Activated CD4-positive, alpha-beta T cell treated with anti-CD3 and anti-CD28 coated beads, Interleukin-2, amount 50 U/mL, for 16 hours (primary cell): ENCODE measurements at regions not wholly inside any gene's neighbourhood (a gene's known extent, or its start where the extent isn't known, plus 50 kb on each side); places are given as distances from the start of the nearest gene placed in this dataset.
"Not testable (repeated sequence)": the region's sequence is repeated elsewhere in the genome, so short reads cannot be mapped to it uniquely, and the experiment has no call there.

Source experiments
- DNase-seq: peaks from one replicate; pipeline ENCODE4 v3.0.0-alpha.2; 2020

DNA sequence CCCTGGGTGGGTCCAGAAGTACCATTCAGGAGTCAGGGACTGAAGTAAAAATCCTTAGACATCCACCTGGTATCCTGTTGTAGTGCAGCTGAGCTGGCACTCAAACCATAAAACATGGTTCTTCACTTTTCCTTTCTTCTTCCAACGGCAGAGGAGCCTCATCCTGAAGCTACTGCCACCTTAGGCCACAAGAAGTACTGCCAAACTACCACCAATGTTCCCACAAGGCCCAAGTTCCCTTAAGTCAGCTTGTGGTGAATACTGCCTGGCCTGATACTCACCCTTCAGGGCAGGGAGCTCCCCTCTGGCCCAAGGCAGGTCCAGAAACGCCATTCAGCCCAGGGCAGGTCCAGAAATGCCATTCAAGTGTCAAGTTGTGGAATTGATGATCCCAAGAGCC, 1053.4 kb upstream of the CITED2 start:
- DNase-seq, result no peak

DNA sequence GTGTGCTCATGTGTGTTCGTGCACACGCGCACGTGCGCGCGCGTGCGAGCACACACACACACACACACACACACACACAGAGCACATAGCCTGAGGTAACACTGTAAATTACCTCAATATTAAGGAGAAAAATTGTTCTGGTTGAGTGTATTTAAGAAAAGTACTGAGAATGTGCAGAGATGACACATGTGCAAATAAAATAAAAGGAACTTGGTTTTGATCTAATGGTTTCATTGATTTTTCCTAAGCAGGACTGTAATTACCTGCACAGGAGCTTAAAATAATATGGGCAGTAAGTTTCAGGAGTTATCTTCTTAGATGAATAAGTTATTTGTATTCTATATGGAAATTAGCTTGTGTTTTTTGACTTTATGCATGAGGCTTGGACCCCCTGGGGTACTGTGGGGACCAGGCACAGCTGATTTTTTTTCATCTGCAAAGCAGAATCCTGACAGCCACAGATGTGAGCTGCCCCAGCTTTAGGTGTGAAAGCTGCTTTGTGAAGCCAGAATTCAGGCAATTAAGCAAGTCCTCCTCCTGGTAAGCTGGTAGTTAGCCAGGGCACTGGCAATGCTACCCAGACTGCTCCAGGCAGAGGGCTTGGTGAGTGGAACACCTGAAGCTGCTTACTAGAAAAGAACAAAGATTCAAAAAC, 1040.6 kb upstream of the CITED2 start:
- DNase-seq, result no peak

DNA sequence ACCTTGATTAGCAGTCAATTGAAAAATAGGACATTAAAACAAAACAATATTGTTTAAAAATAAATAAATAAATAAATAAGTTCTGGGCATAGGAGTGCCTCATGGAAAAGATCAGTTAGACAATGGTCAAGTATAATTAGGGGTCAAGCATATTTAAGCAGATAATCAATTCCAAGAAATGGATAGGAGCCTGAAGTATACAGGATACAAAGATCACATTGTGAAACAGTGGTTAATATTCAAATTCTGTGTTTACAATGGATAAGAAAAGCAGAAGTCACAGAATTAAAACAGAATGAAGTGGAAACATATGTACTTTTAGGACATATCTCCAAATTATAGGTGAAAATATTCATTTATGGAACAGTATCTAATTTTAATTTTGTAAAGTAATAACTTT, 1028.6 kb upstream of the CITED2 start:
- no peak for DNase-seq

DNA sequence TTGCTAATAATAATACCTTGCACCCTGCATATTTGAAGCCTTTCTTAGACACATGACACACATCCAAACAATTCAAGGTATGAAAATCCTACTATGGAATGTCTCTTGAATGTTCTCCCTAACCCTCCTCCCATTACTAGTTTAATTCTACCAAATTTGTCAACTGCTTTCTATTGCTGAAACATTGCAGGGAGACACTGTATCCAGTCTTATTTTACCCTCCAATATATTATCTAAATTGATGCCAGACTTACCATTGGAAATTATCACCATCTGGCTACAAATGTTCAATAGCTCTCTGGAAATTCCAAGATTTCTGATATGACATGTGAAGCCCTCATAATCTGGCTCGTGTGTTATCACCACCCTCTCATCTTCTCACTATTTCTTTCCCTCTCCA, 1027.3 kb upstream of the CITED2 start:
- no peak for DNase-seq

DNA sequence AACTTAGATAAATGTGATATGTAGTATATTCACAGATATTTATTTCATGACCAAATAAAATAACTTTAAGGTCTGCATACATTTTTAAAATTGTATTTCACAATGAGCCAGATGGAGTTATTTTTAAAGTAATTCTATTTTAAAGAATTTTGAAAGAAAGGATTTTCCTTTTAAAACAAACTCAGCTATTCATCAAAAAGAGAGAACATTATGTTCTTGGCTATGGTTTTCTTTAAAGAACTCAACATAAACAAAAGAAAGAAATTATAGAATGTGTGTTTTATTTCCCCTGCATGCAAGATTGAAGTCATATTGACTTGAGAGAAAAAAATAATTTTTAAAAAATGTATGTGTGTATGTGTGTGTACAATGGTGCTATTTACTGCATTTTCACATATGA, 1023.6 kb upstream of the CITED2 start:
- no peak for DNase-seq

DNA sequence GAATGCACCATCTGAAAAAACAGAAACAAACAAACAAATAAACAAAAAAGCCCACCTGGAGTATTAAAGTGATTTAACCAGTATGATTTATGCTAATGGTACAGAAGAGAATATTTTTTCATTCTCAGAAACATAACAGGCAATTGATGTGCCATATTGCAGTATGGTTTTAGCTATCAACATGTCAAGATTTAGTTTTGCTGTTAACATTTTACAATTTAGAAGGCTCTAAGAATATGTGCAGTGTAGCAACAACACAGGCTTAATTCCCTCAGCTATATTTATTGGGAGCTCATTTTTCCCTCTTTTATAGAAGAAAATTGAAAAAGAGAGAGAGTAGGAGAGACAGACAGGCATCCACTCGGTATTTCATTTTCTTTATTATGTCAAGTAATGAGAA, 1022.7 kb upstream of the CITED2 start:
- no peak for DNase-seq

DNA sequence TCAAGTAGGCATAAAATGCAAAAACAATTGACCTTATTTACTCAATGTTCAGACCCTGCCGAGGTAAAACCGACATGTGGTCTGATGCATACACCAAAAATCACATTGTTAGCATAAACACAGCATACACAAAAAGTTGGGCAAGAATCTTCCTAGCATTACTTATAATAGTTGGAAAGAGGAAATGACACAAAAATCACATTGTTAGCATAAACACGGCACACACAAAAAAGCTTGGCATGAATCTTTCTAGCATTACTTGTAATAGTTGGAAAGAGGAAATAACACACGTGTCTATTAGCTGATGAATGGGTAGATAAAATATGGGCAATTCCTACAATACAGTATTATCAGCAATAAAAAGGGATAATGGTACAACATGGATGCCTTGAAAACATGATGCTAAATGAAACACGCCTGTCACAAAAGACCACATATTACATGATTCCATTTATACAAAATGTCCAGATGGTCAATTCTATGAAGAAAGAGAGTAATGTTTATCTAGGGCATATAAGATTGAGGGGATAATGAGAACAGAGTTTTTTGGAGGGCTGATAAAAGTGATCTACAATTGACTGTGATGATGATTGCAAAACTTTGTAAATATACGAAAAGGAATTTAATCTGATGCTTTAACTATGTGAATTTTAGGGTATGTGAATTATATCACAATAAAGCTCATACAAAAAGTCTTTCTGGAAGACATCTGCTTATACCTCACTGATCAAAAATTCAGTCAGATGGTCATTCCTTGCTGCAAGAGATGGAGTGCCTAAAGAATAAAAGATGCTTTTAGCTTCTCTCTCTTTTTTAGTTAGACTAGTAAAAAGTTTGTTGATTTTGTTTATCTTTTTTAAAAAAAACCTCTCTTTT, 1019.5 kb upstream of the CITED2 start:
- DNase-seq, result no peak

DNA sequence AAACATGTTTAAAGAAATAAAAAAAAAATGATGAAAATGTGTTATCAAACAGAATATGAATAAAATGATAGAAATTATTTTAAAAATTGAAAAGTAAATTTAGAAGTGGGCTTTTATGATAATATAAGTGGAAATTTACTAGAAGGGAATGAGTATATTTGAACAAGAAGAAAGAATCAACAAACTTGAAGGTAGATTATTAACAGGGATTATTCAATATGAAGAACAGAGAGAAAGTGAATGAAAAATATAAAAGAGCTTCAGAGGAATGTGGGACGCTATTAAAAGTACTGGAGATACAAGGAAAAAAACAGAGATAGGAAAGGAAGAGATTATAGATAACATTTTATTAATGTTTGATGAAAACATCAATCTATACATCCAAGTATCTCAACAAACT, 1014.4 kb upstream of the CITED2 start:
- DNase-seq, result no peak

DNA sequence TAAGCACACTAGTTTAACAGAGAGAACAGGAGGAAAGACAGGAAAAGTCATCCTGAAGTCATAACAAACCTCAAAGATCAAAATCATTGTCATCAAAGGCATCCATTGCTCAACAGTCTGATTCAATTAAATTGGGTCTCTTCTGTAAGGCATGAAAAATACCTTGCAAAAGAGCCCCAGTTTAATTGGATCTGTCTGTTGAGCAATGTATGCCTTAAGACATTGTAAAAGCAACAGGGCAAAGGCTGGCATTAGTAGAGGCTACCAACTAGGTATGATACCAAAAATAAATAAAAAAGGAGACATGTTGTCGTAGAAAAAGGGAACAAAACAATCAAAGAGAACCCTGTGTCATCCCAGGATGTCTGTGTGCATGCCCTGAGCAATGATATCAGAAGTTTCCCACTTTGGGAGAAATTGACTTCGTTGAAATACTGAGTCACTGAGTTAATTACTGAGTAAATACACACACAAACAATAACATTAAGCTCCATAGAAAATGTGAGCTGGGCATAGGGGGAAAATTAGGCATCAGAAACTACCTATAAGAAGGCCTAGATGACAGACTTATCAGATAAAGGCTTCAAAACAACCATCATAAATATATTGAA, 1013.8 kb upstream of the CITED2 start:
- DNase-seq, result no peak

DNA sequence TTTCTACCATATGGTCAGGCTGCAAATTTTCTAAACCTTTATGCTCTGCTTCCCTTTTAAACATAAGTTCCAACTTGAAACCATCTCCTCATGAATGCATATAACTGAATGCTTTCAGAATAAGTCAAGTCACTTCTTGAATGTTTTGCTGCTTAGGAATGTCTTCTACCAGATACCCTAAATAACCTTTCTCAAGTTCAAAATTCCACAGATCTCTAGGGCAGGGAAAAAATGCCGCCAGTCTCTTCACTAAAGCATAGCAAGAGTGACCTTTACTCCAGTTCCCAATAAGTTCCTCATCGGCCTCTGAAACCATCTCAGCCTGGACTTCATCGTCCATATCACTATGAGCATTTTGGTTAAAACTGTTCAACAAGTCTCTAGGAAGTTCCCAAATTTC, 1011.2 kb upstream of the CITED2 start:
- DNase-seq, result no peak

DNA sequence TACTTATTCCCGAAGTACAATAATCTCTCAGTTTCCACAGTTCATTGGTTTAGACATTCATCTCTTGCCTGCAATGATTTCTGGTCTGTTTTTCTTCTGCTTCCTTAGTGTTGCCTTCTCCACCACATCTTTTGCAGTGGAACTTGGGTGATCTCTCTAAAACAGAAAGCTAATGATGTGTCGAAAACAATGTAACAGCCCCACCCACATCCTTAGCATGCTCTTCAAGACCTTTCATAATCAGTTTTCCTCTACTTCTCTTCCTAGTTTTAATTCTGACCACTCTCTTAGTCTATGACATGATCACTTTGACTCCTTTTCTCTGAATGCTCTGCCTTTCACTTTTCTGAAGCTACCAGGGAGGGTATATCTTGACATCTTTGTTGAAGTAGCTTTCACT, 1007.9 kb upstream of the CITED2 start:
- DNase-seq, result no peak

DNA sequence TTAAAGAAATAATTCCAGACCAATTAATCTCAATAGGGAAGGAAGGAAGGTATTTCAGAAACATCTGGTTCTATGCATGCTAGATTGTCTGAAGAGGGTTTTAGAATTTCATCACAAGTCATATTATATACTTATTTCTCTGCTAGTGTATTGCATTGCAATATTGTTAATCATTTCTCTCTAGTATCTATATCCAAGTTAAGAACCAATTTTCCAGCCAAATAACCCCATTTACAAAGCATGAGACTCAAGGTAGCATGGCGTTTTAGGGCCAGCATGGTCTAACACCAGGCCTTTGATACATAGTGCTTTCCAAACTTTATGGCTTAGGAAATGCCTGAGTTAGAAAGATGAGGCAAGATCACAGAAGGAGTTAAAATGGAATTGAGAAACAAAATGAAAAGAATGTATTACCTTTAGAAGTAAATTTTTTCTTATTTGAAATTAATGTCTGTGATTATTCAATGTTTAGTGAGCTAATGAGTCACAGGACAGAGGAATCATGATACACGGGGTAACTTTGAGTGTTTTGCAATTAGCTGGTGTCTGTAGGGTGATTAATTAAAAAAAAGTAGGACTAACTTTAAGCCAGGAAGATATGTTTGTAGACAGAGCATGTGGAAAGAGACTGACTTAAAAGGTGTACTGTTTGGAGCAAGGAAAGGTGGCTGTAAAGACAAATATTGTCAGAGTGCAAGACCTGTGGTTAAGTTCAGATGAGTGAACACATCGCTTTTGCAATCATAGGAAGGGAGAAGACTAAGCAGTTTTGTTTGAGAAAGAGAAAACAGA, 1006.2 kb upstream of the CITED2 start:
- no peak for DNase-seq

DNA sequence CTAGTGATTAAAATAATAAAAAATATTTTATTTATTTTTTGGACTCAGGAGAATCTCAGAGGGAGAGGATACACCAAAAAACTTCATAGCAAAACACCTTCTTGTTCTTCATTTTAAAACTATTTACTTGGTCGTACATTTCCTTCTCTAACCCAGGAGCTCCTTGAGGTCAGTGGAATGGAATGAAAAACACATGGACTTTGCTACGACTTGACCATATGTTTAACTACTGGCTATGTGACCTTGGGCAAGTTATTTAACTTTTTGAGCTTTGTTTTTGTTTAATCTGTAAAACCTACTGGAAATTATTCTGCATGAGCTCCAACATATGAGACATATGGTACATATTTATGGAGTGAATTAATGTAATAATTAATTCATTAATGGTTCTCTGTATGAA, 1005.5 kb upstream of the CITED2 start:
- no peak for DNase-seq

DNA sequence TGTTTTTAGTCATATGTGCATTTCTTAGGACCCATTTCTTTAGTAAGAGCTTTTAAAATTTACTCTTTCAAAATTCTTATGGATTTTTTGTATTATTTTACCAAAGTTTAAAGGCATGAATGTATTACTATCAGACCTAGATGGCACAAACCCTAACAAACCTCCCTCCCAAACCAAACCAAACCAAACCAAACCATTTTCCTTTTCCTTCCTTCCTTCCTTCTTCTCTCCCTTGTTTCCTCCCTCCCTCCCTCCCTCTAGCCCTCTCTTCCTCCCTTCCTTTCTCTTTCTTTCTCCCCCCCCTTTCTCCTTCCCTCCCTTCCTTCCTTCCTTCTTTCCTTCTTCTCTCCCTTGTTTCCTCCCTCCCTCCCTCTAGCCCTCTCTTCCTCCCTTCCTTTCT, 1001.8 kb upstream of the CITED2 start:
- DNase-seq, result no peak

DNA sequence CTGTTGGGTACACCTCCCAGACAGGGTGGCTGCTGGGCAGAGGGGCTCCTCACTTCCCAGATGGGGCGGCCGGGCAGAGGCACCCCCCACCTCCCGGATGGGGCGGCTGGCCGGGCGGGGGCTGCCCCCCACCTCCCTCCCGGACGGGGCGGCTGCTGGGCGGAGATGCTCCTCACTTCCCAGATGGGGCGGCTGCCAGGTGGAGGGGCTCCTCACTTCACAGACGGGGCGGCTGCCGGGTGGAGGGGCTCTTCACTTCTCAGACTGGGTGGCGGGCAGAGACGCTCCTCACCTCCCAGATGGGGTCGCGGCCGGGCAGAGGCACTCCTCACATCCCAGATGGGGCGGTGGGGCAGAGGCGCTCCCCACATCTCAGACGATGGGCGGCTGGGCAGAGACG, 999.3 kb upstream of the CITED2 start:
- not testable (repeated sequence) for DNase-seq

DNA sequence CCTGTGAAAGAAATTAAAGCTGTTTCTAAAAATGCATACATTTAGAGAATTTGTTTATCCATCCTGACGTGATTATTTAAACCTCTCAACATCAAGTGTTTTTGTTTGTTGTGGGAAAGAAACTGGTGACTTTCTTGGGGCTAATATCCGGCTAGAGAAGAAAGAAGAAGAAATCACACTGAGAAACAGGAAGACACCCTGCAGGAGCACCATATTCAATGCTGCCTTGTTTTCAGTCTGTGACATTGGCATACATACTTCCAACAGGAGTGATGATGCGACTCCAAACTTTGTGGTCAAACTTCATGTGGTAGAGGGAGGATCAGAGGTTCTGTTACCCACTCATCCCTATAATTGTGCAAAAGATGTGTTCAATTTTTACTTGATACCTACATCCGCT, 997.6 kb upstream of the CITED2 start:
- DNase-seq, result no peak

DNA sequence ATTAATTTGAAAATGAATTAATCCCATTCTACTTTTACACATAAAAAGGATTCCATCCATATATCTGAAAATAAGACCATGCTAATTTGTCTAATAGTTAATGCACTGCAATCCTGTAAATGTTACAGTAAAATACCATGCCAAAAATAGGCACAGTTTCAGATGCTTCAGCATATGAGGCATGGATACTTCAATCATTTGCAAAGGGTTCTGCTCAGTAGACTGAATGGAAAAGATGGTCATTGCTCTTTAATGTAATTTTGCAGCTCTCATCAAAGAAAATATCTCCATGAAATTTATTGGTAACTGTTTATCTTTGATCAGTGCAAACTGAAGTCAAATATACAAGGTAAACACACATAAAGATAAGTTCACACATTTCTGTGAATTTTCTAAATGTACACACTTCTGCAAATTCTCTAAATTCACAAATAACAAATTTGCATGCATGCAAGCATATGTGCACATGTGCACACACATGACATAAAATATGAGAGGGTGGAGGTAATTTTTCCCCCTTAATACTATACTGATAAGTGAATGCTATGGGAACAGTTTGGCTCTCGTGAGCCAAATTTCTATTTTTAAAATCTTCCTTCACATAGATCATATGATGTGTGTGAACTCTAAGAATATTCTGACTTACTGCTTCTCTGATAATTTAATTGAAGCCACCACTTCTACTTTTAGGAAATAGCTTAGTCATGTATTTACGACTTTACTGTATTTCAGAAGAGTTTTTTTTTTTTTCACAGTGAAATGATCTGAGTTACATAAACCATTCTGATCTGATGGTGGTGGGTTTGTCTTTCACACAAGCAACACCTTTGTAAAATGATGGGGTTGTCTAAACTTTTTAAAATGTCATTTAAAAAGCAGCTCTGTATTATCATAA, 996.8 kb upstream of the CITED2 start:
- DNase-seq, result no peak

DNA sequence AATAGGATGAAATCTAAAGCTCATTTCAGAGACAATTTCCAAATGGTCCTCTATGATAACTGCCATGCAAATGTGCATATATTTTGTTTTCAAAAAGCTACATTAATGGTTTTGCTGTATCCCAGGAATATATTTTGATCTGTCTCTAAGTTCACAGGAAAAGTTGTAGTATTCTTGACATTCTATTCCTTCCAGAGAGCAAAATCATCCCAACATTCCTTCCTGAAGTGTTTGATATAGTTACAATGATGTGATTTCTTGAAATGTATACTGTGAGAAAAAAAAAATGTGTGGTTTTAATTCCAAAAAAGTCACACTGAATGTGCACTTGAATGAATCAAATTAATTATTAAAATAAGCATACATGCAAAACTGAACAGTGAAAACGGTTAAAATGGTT, 996.0 kb upstream of the CITED2 start:
- no peak for DNase-seq

DNA sequence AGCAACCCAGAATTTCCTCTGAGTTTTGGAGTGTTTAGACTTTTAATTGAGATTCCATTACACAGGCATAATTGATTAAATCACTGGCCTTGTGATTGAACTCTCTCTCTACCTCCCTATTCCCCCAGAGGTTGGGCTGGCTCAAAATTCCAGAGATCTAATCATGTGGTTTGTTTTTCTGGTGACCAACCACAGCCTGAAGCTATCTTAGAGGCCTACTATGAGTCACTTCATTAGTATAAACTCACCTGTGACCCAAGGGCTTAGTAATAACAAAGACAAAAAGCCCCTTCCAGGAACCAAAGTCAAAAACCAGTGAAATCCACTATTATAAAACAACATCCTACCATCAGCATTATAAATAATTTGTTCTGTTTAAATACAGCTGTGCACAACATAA, 992.5 kb upstream of the CITED2 start:
- DNase-seq, result no peak

DNA sequence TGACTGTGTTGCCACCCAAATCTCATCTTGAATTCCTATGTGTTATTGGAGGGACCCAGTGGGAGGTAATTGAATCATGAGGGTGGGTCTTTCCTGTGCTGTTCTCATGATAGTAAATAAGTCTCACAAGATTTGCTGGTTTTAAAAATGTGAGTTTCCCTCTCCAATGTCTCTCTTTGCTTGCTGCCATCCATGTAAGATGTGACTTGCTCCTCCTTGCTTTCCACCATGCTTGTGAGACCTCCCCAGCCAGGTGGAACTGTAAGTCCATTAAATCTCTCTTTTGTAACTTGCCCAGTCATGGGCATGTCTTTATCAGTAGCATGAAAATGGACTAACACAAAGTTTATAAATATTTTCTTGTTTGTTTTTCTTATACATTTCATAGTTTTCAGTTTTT, 990.5 kb upstream of the CITED2 start:
- no peak for DNase-seq

DNA sequence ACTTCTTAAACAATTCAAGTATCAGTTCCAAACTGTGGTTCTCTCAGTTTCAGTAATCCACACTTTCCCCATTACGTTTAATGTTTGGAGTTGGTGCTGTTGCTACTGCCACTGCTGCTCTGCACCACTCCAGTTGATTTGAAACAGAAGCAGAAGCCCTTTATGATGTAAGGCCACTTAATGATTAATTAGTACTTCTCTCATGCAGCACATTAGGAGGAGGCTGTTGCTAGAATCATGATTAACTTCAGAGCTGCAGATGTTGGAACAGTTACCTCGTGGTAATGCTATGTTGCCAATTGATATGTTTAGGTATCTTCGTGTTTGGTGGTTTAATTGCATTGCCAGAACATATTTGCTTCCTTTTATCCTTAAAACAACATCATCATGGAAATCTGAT, 986.2 kb upstream of the CITED2 start:
- no peak for DNase-seq

DNA sequence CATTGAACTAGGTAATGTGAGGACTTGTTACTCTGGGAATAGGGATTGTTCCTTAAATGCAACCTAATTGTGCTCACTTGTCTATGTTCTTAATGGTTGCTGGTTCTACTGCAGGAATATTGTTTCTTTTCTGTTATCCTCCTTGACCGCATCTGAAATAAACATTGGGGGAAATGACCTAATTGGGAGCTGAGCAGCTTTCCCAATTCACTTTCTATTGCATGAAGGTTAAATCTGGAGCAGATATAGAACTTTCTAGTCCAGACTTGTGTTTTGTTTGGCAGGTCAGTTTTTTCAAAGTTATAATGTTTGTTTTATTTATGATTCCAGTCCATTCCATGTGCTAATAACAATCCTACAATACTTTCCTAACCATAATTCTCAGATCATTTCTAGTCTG, 981.0 kb upstream of the CITED2 start:
- DNase-seq, result no peak
